Head of caudate nucleus (tissue), 42 donors: ENCODE measurements at regions not wholly inside any gene's neighbourhood (a gene's known extent, or its start where the extent isn't known, plus 50 kb on each side); places are given as distances from the start of the nearest gene placed in this dataset.

Experiments
- DNase-seq, 42 donors: peaks; one replicate each; pipeline versions ENCODE4 v3.0.0 to v3.0.0-alpha.2; 2020 to 2021; ENCODE audit warnings: mixed read lengths in 7 of 42
- intact Hi-C: fragments of 100-400 bp; cut with DNase I; formaldehyde crosslinking; loops from one replicate; pipeline ENCODE4 v1.15.0; 2022

DNA sequence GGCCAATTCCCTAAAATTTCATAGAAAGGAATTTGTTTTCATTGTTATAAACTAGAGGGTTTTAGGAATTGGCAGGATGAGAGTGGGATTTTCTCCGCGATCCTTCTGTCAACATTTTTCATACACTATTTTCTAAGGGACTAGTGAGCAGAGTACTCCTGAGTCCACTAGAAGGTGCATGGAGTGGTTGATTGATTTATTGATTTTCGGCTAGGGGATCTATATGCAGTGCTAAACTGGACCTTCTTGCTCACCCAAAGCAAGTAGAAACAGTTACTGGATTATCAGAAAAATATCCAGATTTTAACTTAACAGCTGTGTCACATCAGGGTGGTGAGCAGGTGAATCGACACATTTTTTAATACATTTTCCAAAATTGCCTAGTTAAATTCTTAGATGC is 159.9 kb upstream of the DTNA start:
- intact Hi-C loops: no loop called here
- no peak for DNase-seq

DNA sequence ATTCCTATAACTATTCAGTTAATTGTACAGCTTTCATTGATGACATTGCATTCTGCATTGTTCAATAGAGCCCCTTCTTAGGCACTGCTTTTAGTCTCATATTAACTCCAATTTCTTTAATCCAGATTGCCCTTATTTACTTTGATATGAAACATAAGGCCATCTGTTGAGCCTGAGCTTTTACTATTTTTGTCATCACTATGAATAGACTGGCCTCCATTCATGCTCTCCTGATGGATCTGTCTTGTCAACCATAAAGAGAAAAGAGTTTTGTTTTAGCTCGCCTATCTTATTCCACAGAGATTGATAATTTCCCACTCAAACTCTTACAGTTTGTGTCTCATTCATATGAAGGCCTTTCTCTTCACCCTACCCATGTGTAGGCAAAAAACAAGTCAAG is 159.2 kb upstream of the DTNA start:
- no peak for DNase-seq
- intact Hi-C loops: no loop called here

DNA sequence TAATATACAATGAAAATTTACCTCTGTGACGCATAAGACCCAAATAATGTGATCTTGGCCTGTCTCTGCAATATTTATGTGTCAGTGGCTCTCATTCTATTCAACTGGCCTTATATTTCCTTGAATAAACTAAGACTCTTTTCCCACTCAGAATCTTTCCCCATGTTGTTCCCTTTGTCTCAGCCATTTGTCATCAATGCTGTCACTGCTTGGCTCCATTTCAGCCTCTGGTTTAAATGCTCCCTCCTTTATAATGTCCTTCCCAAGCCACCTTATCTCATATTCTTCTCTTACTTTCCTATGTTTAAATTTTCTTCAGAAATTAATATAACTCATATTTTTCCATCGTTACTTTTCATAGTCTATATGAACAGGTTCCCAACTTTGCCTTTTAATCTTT is 158.3 kb upstream of the DTNA start:
- intact Hi-C loops: no loop called here
- no peak for DNase-seq

DNA sequence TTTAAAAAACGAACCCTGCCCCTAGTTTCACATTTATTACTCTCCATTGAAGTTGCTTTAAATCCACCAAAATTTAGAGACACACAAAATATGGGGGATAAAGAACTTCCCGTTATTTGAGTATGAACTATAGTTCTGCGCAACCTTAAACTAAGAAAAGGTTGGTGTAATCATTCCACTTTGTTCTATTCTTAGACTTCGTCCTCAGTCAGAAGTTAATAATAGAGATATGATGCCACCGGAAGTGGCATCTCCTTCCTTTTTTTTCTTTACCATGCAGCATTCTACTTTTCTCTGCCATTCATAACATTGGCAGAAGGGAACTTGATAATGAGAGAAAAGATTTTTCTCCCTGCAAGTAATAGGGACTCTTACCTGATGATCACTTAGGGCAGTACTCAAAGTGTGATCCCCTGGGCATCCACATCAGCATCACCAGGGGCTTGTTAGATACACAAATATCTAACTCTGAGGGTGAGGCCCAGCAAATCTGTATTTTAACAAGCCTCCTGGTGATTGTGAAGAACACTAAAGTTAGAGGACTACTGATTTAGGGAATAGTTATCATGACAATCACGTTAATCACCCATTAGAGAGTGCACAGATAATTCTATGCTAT is 147.7 kb upstream of the DTNA start:
- intact Hi-C loops: loop anchor here (10.0 kb wide), 1 partner anchor 62 kb away; no protein-coding TSS in a partner anchor
- DNase-seq: no peak

GRCh38 chr18:34567857-34568256 is 142.2 kb upstream of the DTNA start:
- intact Hi-C loops: loop anchor here (10.0 kb wide), 1 partner anchor 57 kb away; no protein-coding TSS in a partner anchor
- DNase-seq: no peak

- intact Hi-C loops: no loop called here
- DNase-seq: no peak
These were observed 133.5 kb upstream of the DTNA start for GRCh38 chr18:34576622-34577021.

DNA sequence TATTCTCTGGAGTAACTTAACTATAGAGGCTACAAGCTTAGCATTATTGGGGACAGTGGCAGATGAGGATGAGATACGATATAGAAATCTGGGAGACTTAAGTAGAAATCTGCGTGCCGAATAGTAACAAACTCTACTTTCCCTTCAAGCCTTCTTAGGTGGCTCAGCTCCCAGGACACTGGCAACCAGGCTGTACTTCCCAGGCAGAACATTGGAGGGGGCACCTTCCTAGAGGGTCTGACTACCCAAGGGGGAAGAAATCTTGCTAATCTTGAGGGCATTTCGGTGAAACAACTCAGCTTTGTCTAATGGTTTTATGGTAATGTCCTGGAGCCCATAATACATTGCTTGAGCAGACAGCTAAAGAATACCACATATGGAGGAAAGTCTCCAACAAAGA is 126.2 kb upstream of the DTNA start:
- intact Hi-C loops: no loop called here
- no peak for DNase-seq

DNA sequence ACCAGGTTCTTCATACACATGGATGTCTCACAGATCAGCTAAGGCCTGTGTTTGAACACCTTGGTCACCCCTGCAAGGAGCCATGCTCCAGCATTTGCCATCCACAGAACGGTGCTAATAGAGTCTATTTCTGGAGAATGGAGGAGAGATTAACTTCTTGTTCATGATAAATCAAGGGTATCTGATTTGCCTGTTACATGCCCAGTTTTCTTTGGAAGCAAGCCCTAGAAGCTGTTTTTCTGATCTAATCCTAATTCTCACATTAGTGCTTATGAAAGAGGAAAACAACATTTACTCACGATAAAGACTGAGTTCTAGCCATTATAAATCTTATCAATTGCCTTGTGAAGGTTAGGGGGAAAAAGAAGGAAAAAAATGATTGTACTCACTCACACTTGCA is 119.6 kb upstream of the DTNA start:
- intact Hi-C loops: no loop called here
- no peak for DNase-seq

- DNase-seq: peak in 1 of 42 donors; percentile 3
- intact Hi-C loops: no loop called here
These were observed 118.1 kb upstream of the DTNA start for GRCh38 chr18:34591920-34592444.

DNA sequence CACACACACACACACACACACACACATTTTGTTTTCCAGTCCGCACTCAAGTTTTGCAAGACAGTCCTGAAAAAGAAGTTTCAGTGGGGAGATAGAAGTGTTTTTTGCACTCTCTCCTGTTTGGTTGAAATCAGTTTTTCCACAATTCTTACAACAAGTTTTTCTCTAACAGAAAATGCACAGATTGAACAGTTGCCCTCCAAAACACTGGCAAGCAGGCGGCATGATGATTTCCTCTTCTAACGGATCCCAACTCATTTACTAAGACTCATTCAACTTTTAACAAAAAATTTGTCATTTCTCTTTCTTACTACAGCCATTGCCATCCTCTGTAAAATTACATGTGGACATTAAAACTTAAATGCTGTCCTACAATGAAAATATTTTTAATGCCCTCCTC is 117.6 kb upstream of the DTNA start:
- intact Hi-C loops: no loop called here
- no peak for DNase-seq

DNA sequence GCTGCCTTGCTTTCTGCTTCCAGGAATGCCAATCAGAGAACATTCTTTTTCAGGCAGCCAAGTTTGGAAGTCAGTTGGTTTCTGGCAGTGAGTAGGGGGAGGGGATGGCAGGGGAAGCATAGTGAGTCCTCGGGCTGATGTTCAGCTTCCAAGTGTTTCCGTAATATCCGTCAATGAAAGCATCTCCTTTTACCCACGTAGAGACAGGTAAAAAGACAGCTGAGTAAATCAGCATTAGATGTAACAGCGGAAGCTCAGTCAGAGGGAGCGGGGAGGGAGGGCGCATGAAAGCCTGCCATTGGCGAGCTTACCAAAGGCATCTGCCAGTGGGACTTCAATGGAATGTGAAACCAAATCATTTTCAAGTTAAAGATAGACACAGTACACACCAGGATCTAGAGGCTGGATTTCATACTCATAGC is 117.1 kb upstream of the DTNA start:
- intact Hi-C loops: no loop called here
- DNase-seq: peak; percentile 37 to 88 (median 64)

DNA sequence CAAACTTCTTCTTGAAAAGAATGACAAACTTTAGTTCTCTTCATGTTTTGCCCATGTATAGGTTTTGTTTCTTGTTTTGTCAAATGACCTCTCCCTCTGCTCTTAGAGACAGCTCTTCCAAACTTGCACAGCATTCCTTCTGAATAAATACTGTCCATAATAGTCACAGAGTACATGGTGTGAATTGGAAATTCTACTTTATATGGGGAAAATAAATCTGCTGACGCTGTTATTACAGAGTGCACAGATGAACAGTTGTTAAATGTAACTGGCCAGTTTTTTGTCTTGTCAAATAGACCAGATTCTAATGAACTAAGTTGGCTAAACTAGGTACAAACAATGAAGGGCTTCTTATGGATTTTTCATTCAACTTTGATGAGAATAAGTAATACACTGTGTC is 115.8 kb upstream of the DTNA start:
- intact Hi-C loops: no loop called here
- DNase-seq: no peak

DNA sequence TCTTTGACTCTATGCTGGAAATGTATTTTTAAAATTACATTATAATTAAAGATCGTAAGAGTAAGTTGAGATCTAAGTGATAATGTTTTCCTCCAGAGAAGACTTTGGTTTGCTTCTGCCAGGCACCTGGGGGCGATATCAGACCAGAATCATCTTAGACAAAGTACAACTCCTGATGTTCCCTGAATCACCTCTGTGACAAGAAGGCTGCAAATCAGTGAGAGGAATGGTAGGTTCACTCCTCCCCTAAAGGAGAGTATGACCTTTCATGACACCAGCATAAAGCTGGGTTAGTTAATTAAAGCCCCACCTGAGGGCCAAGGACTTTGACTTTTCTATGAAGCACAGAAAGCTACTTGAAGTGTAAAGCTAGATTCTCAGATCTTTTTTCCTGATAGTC is 114.4 kb upstream of the DTNA start:
- DNase-seq: peak in 14 of 42 donors; percentile 9 to 45 (median 20)
- intact Hi-C loops: no loop called here

- no peak for DNase-seq
- intact Hi-C loops: no loop called here
These were observed 111.9 kb upstream of the DTNA start for GRCh38 chr18:34598120-34598635.

DNA sequence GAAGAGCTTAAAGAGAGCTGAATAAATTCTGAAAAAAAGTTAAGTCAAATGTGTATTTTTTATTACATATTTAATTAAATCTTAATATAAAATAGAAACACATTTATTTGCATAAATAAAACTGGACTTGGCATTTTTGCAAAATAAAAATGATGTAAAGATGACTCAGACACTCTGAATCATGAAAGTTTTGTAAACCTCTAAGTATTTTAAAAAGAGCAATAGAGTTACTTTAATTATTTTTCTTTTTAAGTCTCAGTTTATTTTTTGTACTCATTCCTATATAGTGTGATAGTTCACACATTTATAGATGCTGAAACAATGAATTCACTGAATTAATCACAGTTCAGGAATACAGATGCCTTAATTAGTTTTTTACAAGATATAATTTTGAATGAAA is 109.9 kb upstream of the DTNA start:
- no peak for DNase-seq
- intact Hi-C loops: no loop called here

DNA sequence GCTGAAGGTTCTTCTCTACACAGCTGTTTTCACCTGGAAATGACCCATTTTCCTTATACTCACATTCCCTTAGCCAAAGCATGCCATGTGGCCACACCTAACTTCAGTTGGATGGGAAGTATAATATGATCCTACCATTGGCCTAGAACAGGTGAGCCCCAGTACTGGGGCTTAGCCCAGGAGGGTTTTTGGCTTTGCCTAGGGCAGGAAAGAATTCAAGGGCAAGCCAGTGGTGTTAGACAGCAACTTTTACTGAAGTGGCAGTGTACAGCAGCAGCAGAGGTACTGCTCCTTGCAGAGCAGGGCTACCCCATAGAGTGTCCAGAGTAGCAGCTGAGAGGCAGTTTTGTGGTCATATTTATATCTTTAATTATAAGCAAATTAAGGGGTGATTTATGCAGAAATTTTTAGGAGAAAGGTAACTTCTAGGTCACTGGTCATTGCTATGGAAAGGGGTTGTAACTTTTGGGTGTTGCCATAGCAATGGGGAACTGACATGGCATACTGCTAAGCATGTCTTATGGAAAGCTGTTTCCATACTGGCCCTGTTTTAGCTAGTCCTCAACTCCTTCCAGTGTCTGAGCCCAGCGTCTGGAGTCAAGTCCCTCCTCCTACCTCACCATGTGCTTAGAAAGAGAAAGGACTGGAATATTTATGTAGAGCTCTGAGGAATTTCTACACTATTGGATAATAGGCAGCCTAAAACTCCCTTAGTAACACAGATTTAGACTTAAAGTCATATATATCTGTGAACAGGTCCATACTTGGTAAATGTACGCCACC is 109.0 kb upstream of the DTNA start:
- intact Hi-C loops: no loop called here
- no peak for DNase-seq

GRCh38 chr18:34604591-34604990 is 105.5 kb upstream of the DTNA start:
- intact Hi-C loops: no loop called here
- DNase-seq: no peak

DNA sequence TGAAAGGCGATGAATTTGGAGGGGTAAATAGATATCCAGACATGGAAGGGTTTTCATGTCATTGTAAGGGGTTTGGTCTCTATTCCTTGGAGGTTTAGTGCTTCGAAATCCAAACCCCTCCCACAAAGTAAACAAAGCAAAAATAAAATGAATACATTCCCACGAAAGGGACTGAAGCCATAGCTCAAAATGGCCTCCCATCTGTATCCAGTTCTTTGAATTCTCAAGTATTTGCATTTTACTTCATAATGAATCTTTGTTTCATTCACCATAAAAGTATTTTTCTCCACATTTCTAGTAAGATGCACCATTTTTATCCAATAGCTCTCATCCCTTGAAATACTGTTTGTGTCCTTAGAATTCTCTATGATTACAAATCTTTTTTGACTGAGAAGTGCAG is 103.2 kb upstream of the DTNA start:
- no peak for DNase-seq
- intact Hi-C loops: no loop called here

DNA sequence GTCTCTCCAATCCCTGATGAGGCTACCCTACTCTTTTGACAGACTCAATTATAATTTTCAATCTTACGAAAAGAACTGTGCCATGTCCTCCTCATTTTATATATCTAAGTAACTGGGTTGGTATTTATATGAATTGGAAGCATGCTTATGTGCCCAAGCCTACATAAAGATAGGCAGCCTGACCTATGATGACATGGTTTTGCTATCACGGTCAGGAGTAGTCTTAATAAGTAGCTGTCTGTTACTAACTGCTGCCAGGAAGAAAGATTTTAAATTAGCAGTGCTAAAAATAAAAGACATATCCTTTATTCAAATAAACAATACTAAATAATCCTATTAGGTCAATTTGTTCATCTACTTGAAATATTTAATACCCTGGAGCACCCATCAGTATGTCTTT is 102.0 kb upstream of the DTNA start:
- DNase-seq: no peak
- intact Hi-C loops: no loop called here

DNA sequence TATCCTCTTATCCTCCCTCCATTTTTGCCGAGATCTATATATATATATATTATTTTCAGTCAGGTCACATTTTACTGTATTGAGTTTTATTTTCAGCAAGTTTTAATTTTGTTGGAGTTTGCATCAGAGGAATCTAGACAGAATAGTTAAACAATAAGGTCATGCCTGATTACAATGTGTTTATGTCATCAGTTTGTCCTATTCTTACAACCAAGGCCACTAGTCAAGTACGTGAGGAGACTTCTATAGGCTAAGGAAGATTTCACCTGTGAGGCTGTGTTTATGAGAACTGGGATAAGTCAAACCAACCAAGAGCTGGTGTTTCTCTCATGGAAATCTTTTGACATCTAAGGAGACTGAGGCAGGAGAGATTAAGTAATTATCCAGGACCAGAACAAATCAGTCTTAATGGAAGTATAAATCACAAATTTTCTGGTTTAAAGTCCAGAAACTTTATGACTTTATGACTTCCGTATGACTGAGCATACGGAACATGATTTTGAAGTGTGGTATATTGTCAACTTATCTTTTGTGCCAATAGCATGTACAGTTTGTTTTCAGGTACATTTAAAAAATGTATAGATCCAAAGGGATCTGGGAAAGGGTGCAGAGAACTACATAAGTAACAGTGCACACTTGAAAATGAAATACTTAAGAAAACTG is 100.0 kb upstream of the DTNA start:
- intact Hi-C loops: no loop called here
- DNase-seq: no peak
